A673 (cell line): ENCODE measurements at regions not wholly inside any gene's neighbourhood (a gene's known extent, or its start where the extent isn't known, plus 50 kb on each side); places are given as distances from the start of the nearest gene placed in this dataset.

ENCODE experiments used
- BruUV-seq: library from RNA; stranded (reverse); fragments of 400-500 nt; replicated peaks from 2 replicates; lab custom pipeline; 2021; lab: Mats Ljungman, UMichigan
- CTCF ChIA-PET: fragments of 300-600 bp; sonication (Branson Sonifier 250); formaldehyde crosslinking; loops from one replicate; lab custom pipeline; 2022; ENCODE audit warnings: antibody characterized with exemption; lab: Charles Lee
- POLR2A ChIA-PET: fragments of 300-600 bp; sonication (Branson Sonifier 250); formaldehyde crosslinking; loops from one replicate; lab custom pipeline; 2022; ENCODE audit warnings: antibody characterized with exemption; ENCODE audit not compliant: low non-redundant PET; lab: Charles Lee
- DNase-seq: peaks from one replicate; pipeline ENCODE4 v3.0.0-alpha.2; 2015; ENCODE audit warnings: low spot score
- H3K27ac ChIP-seq: fragments of 200-600 bp; sonication (generic); 2 replicates; pipeline ENCODE4 v1.5.1; 2016; ENCODE audit warnings: mixed run types, low read depth, mild to moderate bottlenecking, mixed read lengths, antibody characterized with exemption, low read length; ENCODE audit not compliant: poor library complexity, severe bottlenecking
- H3K27me3 ChIP-seq: fragments of 200-600 bp; sonication (generic); replicated peaks from 2 replicates; pipeline ENCODE4 v1.6.1; 2017; ENCODE audit warnings: mixed run types, low read depth, mild to moderate bottlenecking, mixed read lengths, antibody characterized with exemption, low read length; ENCODE audit not compliant: insufficient read depth, poor library complexity
- H3K36me3 ChIP-seq: fragments of 200-600 bp; sonication (generic); 2 replicates; pipeline ENCODE4 v1.6.1; 2016; ENCODE audit warnings: mixed run types, mild to moderate bottlenecking, mixed read lengths, antibody characterized with exemption, low read length; ENCODE audit not compliant: insufficient read depth, poor library complexity, severe bottlenecking
- H3K4me1 ChIP-seq: fragments of 200-600 bp; sonication (generic); 2 replicates; pipeline ENCODE4 v1.6.1; 2017; ENCODE audit warnings: mixed run types, mild to moderate bottlenecking, mixed read lengths, antibody characterized with exemption, low read length; ENCODE audit not compliant: insufficient read depth, poor library complexity, severe bottlenecking
- H3K4me3 ChIP-seq: fragments of 200-600 bp; sonication (generic); 2 replicates; pipeline ENCODE4 v1.5.1; 2016; ENCODE audit warnings: low read depth, mixed run types, mild to moderate bottlenecking, mixed read lengths, low read length; ENCODE audit not compliant: poor library complexity, severe bottlenecking
- H3K9me3 ChIP-seq: fragments of 200-600 bp; sonication (generic); 2 replicates; pipeline ENCODE4 v1.6.1; 2016; ENCODE audit warnings: mixed run types, low read depth, mild to moderate bottlenecking, mixed read lengths, antibody characterized with exemption, low read length; ENCODE audit not compliant: poor library complexity, severe bottlenecking
- EZH2 ChIP-seq: fragments of 200-600 bp; sonication (generic); IDR thresholded peaks from 2 replicates; pipeline ENCODE4 v1.6.1; 2017; ENCODE audit warnings: borderline replicate concordance, low read depth, mild to moderate bottlenecking, mixed read lengths, antibody characterized with exemption, low read length; ENCODE audit not compliant: poor library complexity, severe bottlenecking
- intact Hi-C: fragments of 100-400 bp; cut with micrococcal nuclease; formaldehyde crosslinking; loops from one replicate; pipeline ENCODE4 v1.10.0; 2022; ENCODE audit not compliant: unreplicated experiment
- TF ChIP-seq, protein P1 (sequence below): fragments of 300-800, 200-600 bp; sonication (generic); conservative IDR thresholded peaks from 2 replicates; pipeline ENCODE4 v1.5.1; 2017; ENCODE audit warnings: low read depth, mild to moderate bottlenecking, antibody characterized with exemption, low read length, moderate library complexity, mixed read lengths

DNA sequence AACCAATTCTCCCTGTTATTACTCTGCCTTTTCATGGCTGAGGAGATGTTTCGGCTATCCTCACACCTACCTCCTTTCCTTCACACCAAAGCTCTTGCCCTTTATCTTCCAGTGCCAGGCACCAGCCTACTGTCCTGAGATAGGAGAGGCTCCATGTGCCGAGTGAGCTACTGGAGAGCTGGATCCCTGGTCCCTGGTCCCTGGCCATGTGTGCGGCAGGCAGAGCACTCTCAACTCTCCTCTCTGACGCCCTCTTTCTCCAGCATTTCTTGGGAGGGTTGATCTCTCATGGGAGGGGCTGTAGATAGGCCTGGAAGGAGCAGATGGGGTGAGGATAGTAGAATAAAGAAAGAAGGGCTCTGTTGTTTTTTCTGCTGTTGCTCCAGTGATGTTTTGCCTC, 277.1 kb upstream of the UMPS start:
- Histone ChIP-seq H3K4me3 (no peak overlapping the region), H3K27ac (no peak overlapping the region), H3K36me3 (no peaks in the 10 kb centered on the region), H3K27me3 (no peaks in the 10 kb centered on the region), H3K4me1 (no peaks in the 10 kb centered on the region), H3K9me3 (no peaks in the 10 kb centered on the region)
- intact Hi-C loops, result no loop called here
- CTCF ChIA-PET, result no interaction called here
- DNase-seq, result no peak
- TF ChIP-seq EZH2, result no peak
- TF ChIP-seq, protein P1, sequence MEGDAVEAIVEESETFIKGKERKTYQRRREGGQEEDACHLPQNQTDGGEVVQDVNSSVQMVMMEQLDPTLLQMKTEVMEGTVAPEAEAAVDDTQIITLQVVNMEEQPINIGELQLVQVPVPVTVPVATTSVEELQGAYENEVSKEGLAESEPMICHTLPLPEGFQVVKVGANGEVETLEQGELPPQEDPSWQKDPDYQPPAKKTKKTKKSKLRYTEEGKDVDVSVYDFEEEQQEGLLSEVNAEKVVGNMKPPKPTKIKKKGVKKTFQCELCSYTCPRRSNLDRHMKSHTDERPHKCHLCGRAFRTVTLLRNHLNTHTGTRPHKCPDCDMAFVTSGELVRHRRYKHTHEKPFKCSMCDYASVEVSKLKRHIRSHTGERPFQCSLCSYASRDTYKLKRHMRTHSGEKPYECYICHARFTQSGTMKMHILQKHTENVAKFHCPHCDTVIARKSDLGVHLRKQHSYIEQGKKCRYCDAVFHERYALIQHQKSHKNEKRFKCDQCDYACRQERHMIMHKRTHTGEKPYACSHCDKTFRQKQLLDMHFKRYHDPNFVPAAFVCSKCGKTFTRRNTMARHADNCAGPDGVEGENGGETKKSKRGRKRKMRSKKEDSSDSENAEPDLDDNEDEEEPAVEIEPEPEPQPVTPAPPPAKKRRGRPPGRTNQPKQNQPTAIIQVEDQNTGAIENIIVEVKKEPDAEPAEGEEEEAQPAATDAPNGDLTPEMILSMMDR, result no peak
- POLR2A ChIA-PET, result no interaction called here
- no TSS peak for BruUV-seq

DNA sequence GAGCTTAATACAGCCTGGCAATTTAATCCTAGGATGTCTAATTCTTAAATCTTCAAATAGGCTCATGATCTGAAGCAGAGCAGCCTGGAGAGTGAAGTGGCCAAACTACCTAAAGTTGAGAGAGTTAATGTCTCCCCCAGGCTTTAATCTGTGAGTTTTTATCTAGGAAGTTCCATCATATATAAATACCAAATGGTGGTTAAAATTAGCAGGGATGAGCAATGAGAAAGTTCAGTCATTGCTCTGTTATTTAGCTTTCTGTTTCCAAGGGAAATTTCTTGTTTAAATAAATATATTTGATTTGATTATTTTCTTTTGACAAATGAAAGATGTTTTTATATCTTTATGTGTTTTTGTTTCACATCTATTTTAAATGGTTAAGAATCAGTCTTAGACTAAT, 274.4 kb upstream of the UMPS start:
- CTCF ChIA-PET, result no interaction called here

GRCh38 chr3:124456506-124456905, 273.7 kb upstream of the UMPS start:
- H3K27ac ChIP-seq, result no peak overlapping the region
- BruUV-seq, result no TSS peak

More for the DNA sequence above, 274.4 kb upstream of the UMPS start:
- BruUV-seq, result no TSS peak
- H3K27me3 ChIP-seq, result no peaks in the 10 kb centered on the region
- H3K36me3 ChIP-seq, result no peaks in the 10 kb centered on the region
- H3K4me3 ChIP-seq, result no peak overlapping the region
- no peaks in the 10 kb centered on the region for H3K9me3 ChIP-seq
- no peaks in the 10 kb centered on the region for H3K4me1 ChIP-seq
- H3K27ac ChIP-seq, result no peak overlapping the region
- TF ChIP-seq EZH2, result no peak
- intact Hi-C loops, result no loop called here
- POLR2A ChIA-PET, result no interaction called here
- DNase-seq, result no peak

GRCh38 chr3:124459678-124460077, 270.6 kb upstream of the UMPS start:
- BruUV-seq, result no TSS peak
- intact Hi-C loops, result no loop called here
- no peak overlapping the region for H3K4me3 ChIP-seq
- no peaks in the 10 kb centered on the region for H3K27me3 ChIP-seq
- no peaks in the 10 kb centered on the region for H3K36me3 ChIP-seq
- CTCF ChIA-PET, result no interaction called here
- no peak for TF ChIP-seq EZH2
- TF ChIP-seq, protein P1, result no peak
- POLR2A ChIA-PET, result no interaction called here
- H3K4me1 ChIP-seq, result no peaks in the 10 kb centered on the region
- no peaks in the 10 kb centered on the region for H3K9me3 ChIP-seq
- DNase-seq, result no peak
- no peak overlapping the region for H3K27ac ChIP-seq

More at GRCh38 chr3:124456506-124456905, 273.7 kb upstream of the UMPS start:
- intact Hi-C loops, result no loop called here
- H3K36me3 ChIP-seq, result no peaks in the 10 kb centered on the region
- CTCF ChIA-PET, result no interaction called here
- no peaks in the 10 kb centered on the region for H3K4me1 ChIP-seq
- H3K9me3 ChIP-seq, result no peaks in the 10 kb centered on the region
- POLR2A ChIA-PET, result no interaction called here
- no peaks in the 10 kb centered on the region for H3K27me3 ChIP-seq
- TF ChIP-seq EZH2, result no peak
- TF ChIP-seq, protein P1, result no peak
- DNase-seq, result no peak
- no peak overlapping the region for H3K4me3 ChIP-seq
